DMS53 (cell line): ENCODE measurements at regions not wholly inside any gene's neighbourhood (a gene's known extent, or its start where the extent isn't known, plus 50 kb on each side); places are given as distances from the start of the nearest gene placed in this dataset.
"Not testable (repeated sequence)": the region's sequence is repeated elsewhere in the genome, so short reads cannot be mapped to it uniquely, and the experiment has no call there.

Source experiments
- DNase-seq: peaks from one replicate; lab custom pipeline; 2025; lab: John Stamatoyannopoulos, UW

DNA sequence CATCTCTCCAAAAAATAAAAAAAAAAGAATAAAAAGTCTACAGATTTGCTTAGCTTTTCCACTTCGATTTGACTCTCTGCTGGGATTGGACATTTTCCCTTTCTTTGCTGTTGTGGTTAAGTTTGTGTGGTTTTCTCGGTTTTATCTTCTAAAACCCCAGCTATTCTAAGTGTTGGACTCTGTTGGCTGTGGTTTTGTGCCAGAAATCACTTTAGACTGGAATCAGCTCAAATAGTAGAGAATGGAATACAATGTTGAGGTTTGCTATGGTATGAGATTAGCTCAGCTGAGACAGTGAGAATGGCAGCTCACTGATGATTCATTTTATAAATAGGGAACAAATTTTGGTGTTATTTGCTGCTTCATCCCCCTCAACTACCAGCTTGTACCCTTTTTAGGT, 116.0 kb downstream of the BUB3 start:
- DNase-seq = no peak

DNA sequence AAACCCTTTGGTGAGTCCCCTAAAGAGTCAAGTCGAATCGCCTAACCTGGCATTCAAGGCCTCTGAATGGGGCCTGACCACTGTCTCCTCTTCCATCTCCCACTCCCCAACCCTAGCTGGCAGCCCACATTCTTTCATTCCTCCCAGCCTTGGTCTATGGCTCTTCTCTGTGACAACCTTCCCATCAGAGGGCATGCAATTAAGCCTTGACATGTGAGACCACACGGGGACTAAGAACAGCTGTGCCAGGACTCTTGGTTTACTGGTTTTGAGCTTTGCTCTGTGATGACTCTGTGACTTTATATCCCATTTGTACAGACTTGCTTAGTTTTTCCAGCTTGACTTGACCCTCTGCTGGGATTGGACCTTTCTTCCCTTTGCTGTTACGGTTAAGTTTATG, 116.6 kb downstream of the BUB3 start:
- no peak for DNase-seq

DNA sequence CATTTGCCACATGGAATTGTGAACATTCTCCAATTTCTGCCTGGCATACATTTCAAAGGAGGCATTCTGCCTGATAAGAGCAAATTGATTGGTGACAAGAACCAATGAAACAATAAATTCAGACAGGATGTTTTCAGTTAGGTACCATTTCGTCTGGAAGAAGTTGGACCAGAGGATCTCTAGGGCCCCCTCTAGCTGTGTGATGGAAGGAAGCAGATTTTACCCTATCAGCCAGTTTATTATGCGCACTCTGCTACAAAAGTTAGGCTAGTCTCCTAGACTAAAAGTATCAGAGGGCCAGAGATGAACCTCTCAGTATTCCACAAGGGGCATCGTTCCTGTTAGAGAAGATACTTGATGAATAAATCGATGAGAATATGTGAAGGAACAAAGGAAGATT, 118.0 kb downstream of the BUB3 start:
- peak; percentile 26 for DNase-seq

DNA sequence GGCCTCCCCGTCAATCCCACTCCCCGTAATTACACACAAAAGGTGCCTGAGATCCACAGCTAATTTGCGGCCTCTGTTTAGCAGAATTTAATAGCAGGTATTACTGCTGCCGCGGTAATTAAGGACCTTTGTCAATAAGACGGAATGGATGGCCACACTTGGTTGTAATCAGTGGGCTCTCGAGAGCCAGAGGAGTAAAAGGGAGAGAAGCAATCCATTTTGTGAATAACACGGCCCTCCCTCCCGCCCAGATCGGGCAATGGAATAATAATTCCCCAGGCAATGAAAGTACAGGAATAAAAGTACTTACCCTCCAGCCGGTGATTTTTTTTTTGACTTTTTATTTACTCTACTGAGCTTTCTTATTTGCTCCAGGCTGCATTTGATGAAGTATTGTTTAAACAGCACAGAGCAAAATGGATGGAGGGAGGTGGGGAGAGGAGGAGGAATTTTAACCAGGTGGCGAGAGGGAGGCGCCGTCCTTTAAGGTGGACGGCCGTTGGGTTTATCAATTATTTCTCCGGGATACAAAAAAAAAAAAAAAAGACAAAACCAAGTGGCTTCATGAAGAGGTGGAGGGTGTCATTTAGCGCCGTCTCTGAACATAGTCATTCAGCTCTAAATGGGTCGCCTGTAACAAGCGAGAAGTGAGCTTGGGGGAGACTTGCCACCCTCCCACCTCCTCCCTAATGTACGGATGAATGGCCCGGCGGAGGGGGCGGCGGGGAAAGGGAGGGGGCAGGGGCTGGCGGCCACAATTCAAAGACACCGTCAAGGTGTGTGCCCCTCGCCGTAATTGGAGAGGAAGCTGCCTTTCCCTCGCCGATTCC, 120.3 kb downstream of the BUB3 start:
- DNase-seq = no peak

DNA sequence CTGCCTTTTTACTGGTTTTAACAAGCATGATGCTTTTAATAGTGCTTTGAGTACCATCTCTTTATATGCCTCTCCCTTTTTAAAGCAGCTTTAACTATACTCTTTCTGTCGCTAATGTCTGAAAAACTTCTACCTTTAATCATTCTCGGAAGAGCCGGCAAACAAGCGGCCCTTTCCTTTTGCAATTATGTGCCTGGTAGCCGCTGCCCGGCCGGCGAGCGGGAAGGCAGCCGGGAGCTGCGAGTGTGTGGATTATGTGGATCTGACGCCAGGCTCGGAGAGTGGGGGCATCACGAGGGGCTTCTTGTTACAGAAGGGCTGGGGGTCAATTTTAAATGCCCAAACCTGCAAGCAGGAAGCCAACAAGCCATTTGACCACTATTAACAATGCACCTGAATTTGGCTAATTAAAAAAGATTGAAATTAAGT, 120.9 kb downstream of the BUB3 start:
- DNase-seq = peak; percentile 10

DNA sequence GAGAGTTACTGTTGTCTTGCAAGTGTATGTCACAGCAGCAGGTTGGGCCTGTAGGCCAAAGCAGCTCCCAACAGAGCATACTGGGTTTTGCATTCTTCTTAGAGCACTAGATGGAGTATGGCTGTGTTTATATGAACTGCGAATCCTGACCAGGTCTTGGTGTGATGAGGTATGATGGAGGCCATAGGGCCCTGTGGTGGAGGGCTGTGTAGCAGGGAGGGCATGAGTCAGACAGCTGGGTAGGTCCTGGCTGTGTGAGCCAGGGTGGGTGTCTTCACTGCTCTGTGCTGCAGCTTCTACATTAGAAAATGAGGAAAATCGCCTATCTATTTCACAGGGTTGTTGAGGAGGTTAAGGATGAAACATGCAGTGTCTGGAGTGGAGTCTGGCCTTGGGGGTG, 124.2 kb downstream of the BUB3 start:
- no peak for DNase-seq

DNA sequence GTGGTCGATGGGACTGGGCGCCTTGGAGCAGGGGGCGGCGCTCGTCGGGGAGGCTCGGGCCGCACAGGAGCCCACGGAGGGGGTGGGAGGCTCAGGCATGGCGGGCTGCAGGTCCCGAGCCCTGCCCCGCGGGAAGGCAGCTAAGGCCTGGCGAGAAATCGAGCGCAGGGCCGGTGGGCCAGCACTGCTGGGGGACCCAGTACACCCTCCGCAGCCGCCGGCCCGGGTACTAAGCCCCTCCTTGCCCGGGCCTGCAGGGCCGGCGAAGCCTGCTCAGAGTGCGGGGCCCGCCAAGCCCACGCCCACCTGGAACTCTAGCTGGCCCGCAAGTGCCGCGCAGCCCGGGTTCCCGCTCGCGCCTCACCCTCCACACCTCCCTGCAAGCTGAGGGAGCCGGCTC, 129.2 kb downstream of the BUB3 start:
- not testable (repeated sequence) for DNase-seq

DNA sequence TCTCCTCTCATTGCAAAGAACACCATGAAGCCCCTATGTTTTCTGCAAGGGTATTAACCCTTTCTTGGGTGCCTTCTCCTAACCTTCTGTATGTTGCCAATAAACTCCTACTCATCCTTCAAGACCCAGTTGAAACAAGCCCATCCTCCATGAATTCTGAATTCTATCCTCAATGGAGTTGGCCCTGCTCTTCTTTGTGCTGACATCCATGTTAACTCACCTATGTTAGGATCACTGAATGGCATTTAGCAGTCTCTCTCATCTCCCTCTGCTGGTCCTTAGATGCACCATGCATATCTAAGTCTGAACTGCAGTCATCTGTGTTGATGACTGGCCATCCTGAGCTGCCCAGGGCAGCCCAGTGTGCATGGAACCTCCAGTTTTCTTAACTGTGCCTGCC, 129.8 kb downstream of the BUB3 start:
- DNase-seq = peak; percentile 47

DNA sequence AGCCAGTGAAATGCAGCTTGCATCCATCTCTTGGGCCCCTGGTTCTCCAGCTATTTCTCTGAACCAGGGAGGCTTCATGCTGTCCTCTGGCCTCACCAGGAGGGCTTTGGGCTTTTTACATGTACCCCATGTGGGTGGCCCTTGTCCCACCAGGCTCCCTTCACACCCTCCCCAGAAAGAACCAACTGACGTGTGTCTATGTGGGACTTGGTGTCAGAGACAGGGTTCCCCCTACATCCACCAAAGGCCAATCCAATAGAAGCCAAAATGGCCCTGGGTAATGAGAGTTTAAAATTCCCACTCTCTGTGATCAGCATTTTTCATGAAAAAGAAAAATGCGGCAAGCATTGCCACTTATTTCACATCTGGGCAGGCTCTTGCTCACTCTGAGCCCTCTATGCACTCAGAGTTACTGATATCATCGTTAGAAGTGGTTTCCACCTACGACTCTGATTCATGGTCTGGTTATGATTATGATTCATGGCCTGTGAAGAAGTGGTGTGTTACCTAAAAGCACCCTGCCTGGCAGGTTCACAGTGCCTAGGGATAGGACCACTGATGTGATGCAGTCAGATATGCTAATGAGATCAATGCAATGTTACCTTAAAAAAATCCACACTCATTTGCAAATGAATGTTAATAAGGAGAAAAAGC, 133.5 kb downstream of the BUB3 start:
- no peak for DNase-seq

DNA sequence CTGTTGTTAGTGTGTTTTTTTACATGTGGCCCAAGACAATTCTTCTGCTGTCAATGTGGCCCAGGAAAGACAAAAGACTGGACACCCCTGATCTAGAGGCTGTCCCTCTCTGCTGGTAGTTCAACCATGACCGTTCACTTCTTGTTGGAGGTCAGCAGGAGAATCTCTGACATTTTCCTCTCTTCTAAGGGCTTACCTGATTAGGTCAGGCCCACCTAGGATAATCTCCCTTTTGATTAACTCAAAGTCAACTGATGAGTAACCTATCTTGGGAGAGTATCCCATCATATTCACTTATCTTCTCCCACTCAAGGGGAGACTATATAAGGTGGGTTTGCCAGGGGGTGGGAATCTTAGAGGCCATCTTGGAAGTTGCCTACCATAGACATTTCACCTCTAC, 135.2 kb downstream of the BUB3 start:
- DNase-seq = no peak

DNA sequence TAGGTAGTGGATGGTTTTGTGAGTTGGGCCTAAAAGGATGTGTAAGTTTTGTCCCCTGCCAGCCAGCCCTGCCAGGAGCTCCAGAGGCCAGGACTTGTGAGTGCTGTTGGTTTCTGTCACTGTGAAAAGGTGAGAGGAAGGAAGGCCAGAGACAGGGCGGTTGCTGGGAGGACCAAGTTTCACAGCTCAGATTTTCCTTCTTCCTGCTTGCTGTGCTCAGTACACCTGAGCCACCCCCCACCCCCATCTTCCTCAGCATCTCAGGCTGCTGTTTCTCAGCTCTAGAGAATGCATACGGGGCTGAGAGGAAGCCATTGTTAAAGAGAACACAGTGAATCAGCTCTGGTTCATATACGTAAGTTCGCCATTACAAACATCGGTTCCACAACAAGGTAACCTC, 139.9 kb downstream of the BUB3 start:
- no peak for DNase-seq

DNA sequence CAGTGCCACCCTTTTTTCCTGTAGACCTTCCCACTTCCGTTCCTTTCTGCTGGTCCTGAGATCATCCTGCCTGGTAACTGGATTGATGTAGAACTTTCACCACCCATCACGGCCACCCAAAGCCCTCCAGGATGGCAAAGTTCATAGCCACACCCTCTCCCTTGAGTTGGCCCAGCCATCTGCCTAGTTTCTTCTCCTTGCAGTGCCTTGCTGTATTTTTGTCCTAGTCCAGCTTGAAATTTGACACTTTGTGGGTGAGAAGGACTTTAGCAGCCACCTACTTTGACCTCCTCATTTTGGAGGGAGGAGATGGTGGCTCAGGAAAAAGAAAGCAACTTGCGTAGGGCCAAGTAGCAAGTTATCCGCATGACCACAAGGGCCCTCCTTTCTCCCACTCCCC, 140.7 kb downstream of the BUB3 start:
- DNase-seq = no peak

DNA sequence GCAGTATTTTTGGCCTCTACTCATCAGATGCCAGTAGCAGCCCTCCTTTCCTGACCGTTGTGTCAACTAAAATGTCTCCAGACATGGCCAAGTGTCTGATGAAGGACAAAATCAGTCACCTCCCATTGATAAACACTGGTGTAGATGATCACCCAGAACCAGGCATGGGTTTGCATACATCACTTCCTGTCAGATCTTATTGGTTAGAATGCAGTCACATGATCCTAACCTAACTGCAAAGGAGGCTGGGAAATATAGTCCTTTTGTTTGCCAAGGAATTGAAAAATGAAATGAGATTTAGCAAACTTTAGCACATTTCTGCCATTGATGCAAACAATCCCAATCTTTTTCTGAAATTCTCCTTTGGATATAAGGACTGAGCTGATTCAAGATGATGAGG, 141.4 kb downstream of the BUB3 start:
- DNase-seq = no peak

DNA sequence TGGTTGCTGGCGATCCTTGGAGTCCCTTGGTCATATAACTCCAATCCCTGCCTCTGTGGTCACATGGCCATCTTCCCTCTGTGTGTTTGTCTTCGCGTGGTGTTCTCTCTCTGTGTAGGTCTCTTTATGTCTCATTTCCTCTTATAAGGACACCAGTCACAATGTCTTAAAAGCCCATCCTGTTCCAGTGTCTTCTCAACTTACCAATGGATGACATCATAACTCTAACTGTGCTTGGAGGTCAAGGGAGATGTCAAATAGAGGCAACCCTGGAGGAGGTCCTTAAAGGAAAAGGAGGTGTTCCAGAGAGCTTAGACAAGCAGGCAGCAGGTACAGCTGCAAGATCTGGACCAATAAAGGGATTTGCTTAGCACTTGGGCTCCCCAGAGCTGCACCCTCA, 143.0 kb downstream of the BUB3 start:
- DNase-seq = no peak

DNA sequence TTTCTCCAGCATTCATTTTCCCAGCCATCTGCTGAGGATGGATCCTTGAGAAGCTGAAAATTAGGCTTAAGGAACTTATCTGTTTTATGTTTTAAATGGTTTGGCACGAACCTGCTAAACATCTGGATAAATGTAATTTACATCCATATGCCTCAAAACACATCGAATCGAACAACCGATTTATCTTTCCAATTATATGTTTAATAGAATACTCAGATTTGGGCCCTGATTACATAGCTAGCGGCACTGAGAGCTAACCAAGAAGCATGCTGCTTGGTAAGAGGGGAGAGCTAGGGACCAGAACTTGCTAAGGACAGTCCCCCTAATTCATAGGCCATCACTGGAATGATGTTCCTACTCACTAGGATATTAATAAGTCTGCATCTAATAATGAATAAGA, 144.4 kb downstream of the BUB3 start:
- DNase-seq = no peak

DNA sequence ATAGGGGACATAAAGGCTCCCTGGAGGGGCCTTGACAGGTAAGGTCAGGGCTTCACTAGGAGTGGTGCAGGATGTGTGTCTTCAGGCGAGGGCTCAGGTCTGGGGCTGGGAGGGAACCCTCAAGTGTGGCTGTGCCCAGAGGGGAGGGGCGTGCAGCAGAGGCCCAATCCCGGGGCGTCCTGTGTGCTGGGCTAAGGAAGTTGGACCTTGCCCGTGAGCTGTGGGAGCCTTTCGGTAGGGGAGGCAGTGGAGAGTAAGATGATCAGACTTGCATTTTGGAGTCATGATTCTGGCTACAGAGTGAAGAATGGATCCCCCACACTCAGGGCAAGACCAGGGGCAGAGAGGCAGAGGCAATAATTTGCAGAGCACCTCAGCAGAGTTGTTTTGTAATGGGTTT, 145.4 kb downstream of the BUB3 start:
- no peak for DNase-seq

DNA sequence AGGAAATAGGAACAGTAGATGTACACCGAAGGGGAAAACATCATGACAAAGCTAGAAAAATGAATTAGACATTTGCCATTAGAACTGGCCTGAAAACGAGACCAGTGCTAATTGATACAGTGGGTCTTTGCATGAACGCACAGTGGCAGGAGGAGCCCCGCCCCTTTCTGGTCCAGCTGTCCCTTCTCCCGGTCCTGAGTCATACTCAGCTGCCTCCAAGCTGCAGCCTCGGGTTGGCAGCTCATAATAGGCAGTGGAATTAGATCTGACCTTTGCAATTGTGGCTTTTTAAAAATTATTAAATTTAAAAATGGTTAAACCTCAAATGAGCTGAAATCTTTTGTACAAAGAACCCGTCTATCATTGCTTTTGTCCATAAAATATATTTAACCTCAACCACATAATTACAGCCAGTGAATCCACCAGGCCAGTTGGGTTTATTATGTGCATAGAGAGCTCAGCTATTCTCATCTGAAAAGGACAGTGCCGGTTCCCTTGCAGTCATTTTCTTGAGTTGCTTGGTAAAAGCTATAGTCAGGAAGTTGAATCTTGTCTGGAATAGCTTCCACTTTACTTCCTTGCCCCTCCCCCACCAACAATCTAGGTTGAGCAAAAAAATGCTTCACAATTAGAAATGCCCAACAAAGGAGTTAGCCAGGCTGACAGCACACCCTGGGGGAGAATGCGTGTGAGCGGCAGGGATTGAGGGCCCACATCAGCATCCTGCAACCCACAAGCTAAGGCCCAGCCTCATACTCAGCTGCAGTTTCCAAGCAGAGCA, 147.1 kb downstream of the BUB3 start:
- DNase-seq = peak; percentile 58

DNA sequence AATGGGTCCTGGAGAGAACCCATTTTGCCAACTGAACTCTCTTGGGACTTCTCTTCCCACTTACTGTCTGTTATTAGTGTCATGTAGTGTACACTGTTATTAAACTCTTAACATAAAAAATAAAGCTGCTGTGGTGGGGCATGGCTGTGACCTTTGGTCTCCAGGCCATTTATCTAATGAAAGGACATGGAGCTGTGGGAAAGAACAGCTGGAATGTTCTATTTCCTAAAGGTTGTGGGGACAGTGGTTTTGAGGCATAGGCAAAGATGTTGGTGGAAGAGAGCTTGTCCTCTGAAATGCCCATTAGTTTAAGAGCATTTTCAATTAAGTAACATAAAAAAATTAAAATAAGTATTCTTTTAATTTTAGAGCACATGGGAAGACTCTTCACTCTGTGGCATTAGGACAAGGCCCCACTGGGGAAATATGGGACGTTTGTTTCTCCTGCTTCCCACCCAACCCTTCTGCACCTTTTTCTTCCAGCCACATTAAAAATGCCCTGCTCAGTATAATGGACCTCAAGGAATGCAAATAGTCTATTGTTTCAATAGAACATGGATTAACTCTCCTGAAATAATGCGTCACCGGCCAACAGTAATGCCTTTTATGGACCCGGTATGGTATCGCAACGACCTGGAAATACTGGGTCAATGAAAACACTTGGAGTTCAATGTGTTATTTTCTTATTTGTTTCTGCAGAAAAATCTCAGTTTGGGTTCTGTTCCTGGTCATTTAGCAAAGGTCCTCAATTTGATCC, 149.6 kb downstream of the BUB3 start:
- DNase-seq = no peak

DNA sequence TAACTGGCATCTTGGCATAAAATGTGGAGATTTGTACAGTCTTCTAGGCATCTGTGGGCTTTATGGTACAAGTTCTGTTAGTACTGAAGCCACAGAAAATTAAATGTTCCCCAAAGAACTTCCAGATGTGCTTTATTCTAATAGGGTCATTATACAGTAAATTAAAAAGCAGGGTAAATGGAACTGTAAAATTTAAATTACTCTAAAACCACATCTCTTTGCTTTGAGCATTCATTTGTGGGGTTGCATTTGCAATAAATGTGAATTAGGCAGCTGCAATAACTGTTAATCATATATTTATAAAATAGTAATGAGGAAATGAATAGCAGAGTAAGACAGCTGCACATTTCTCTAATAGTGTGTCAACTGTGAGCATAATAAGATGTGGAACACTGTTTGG, 151.5 kb downstream of the BUB3 start:
- DNase-seq = no peak

DNA sequence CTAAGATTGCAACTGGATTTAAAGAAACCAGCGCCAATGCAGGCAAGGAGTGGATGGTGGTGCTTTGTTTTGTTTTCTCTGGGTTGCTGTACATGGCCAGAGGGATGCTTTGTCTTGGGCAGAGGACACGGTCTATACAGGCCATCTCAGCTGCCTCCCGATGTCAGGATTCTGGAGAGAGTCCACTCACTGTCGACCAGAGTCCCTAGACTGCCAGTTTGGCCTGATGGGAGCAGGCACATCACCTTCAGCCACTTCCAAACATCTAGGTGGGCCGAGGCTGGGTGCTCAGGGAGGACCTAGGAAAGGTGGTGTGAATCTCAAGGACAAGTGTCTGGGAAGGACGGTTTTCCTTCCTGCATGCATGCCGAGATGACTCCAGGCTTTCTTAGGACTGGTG, 152.1 kb downstream of the BUB3 start:
- no peak for DNase-seq

DNA sequence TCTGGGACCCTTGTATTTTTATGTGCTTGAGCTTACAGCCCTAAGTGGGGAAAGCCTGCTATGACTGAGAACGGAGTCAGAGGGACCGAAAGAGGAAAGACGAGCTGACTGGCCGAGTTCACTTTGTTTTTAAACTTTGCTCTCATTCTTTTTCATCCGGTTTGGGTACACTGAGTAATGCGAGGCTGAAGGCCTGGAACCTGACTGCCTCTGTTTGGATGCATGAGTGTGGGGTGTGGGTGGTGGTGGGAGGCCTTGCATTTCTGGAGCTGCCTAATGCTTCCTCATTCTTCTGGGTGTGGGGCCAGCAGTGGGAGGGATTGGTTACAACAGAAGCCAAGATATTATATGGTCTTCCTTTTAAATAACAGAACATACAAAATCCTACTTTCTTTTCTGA, 155.5 kb downstream of the BUB3 start:
- DNase-seq = no peak

DNA sequence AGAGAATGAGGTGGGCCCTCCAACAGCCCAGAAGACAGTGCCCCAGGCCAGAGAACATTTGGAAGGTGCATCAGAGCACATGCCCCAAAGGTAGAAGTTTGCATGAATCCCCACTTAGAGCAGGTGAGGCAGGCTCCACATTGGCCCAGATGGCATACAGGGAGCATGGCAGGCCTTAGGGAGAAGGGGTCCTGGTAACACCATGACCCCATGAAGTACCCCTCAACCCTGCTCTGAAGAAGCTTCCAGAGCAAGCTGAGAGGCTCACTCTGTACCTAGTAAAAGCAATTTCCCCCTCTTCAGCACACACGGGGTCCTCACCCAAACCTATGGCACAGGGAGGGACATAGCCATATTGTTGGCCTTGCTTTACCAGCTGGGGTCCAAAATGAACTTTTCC, 162.6 kb downstream of the BUB3 start:
- DNase-seq = no peak
